Neutrophil (primary cell): ENCODE measurements at regions not wholly inside any gene's neighbourhood (a gene's known extent, or its start where the extent isn't known, plus 50 kb on each side); places are given as distances from the start of the nearest gene placed in this dataset.

Experiments used
- H3K27ac ChIP-seq: fragments of 200-600 bp; sonication (generic); 2 replicates; pipeline ENCODE4 v1.5.1; 2016; ENCODE audit warnings: mild to moderate bottlenecking, moderate library complexity
- H3K27me3 ChIP-seq: fragments of 200-600 bp; sonication (generic); 2 replicates; pipeline ENCODE4 v1.6.0; 2016; ENCODE audit warnings: mild to moderate bottlenecking
- H3K36me3 ChIP-seq: fragments of 200-600 bp; sonication (generic); 2 replicates; pipeline ENCODE4 v1.5.1; 2017
- H3K4me1 ChIP-seq, 2 experiments: fragments of 200-600 bp in 1 of 2; sonication (generic) in 1 of 2; 1 replicate in 1 of 2; 2 replicates in 1 of 2; pipeline versions ENCODE4 v1.5.1 to v1.6.1; 2013 to 2016; ENCODE audit warnings: low read depth in 1 of 2, low read length in 1 of 2, mild to moderate bottlenecking in 1 of 2, moderate library complexity in 1 of 2; ENCODE audit not compliant: control insufficient read depth in 1 of 2, insufficient read depth in 1 of 2
- H3K4me3 ChIP-seq, 2 experiments: fragments of 200-600 bp in 1 of 2; sonication (generic) in 1 of 2; 1 replicate in 1 of 2; 2 replicates in 1 of 2; pipeline ENCODE4 v1.5.1; 2013 to 2016; ENCODE audit warnings: low read depth in 1 of 2, low read length in 1 of 2, mild to moderate bottlenecking in 1 of 2, moderate library complexity in 1 of 2
- H3K9me3 ChIP-seq: fragments of 200-600 bp; sonication (generic); 2 replicates; pipeline ENCODE4 v1.5.1; 2016
- TF ChIP-seq, protein P1 (sequence below): fragments of 200-600 bp; sonication (generic); IDR thresholded peaks from 2 replicates; pipeline ENCODE4 v1.5.1; 2016; ENCODE audit warnings: antibody characterized with exemption

- H3K9me3 ChIP-seq, result no peaks in the 10 kb centered on the region
- TF ChIP-seq, protein P1, sequence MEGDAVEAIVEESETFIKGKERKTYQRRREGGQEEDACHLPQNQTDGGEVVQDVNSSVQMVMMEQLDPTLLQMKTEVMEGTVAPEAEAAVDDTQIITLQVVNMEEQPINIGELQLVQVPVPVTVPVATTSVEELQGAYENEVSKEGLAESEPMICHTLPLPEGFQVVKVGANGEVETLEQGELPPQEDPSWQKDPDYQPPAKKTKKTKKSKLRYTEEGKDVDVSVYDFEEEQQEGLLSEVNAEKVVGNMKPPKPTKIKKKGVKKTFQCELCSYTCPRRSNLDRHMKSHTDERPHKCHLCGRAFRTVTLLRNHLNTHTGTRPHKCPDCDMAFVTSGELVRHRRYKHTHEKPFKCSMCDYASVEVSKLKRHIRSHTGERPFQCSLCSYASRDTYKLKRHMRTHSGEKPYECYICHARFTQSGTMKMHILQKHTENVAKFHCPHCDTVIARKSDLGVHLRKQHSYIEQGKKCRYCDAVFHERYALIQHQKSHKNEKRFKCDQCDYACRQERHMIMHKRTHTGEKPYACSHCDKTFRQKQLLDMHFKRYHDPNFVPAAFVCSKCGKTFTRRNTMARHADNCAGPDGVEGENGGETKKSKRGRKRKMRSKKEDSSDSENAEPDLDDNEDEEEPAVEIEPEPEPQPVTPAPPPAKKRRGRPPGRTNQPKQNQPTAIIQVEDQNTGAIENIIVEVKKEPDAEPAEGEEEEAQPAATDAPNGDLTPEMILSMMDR, result no peak
- no peaks in the 10 kb centered on the region for H3K36me3 ChIP-seq
- no peaks in the 10 kb centered on the region for H3K27me3 ChIP-seq
- no peaks in the 10 kb centered on the region for H3K4me1 ChIP-seq
- H3K27ac ChIP-seq, result no peak overlapping the region
- H3K4me3 ChIP-seq, result no peak overlapping the region
These were observed 265.5 kb upstream of the PARD3B start for GRCh38 chr2:204279819-204280218.

GRCh38 chr2:204280262-204280668 is 265.0 kb upstream of the PARD3B start:
- Histone ChIP-seq H3K27ac (no peak overlapping the region), H3K27me3 (no peaks in the 10 kb centered on the region), H3K4me1 (no peaks in the 10 kb centered on the region), H3K9me3 (no peaks in the 10 kb centered on the region), H3K36me3 (no peaks in the 10 kb centered on the region), H3K4me3 (no peak overlapping the region)
- TF ChIP-seq, protein P1, result no peak

DNA sequence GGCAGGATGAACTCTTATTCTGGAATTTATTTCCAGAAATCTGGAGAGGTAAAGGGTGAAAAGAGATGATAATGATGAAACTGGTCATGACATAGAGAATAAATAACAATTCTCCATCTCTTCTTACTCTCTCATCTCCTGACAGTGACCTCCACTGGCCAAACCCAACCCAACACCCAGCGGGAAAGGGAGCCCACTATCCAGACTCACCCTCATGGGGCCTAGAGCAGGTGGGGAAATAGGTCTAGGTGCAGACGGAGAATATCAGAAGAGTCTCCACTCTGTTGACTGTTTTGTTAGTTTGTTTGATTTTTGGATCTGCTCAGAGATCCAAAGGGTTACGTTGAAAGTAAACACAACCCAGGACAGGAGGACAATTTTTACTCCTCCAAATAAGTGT is 263.2 kb upstream of the PARD3B start:
- Histone ChIP-seq H3K27ac (no peak overlapping the region), H3K4me1 (no peaks in the 10 kb centered on the region), H3K4me3 (no peak overlapping the region), H3K9me3 (no peaks in the 10 kb centered on the region), H3K36me3 (no peaks in the 10 kb centered on the region), H3K27me3 (no peaks in the 10 kb centered on the region)
- TF ChIP-seq, protein P1, result no peak

GRCh38 chr2:204282525-204282924 is 262.8 kb upstream of the PARD3B start:
- Histone ChIP-seq H3K4me3 (no peak overlapping the region), H3K27me3 (no peaks in the 10 kb centered on the region), H3K4me1 (no peaks in the 10 kb centered on the region), H3K9me3 (no peaks in the 10 kb centered on the region), H3K27ac (no peak overlapping the region), H3K36me3 (no peaks in the 10 kb centered on the region)
- TF ChIP-seq, protein P1, result no peak

DNA sequence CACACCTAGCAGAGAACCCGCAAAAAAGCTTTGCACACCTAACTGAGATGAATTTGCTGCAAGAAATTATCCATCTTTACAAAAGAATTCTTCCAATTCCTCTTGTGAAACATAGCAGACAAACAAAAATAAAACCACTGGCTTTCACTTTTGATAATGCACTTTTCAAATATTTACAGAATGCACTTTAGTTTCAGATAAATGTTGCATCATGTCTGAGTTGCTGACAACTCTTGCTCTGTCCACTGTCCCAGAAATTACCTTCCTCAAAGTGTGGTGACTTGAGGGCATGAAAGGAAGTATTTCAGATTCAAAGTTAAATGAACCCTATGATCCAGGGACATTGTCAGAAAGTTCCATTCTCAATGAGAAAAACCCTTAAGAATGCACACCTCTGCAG is 256.2 kb upstream of the PARD3B start:
- no peaks in the 10 kb centered on the region for H3K36me3 ChIP-seq
- no peak overlapping the region for H3K4me3 ChIP-seq
- H3K9me3 ChIP-seq, result no peaks in the 10 kb centered on the region
- peaks cover 0 to 18% of the 10 kb centered on the region in 2 experiments for H3K4me1 ChIP-seq
- H3K27me3 ChIP-seq, result no peaks in the 10 kb centered on the region
- H3K27ac ChIP-seq, result no peak overlapping the region
- TF ChIP-seq, protein P1, result no peak

DNA sequence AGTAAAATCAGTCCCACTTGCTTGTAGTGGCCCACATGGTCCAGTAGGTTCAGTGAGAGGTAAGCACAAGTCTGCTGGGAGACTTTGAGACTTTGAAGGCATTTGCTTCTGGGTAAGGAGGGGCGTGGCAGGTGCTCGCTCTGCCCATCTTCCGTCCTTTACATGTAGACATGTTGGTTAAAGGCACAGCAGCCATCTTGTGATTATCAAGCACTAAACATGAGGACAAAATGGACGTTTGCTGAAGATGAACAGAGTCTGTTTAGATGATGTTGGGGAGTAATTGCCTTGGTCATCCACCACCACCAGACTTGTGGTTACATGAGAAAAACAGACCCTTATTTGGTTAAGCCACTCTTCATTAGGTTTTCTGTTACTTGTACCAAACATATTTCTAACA is 252.8 kb upstream of the PARD3B start:
- no peaks in the 10 kb centered on the region for H3K9me3 ChIP-seq
- H3K4me1 ChIP-seq, result peaks cover 0 to 19% of the 10 kb centered on the region in 2 experiments

More for the DNA sequence above, 252.8 kb upstream of the PARD3B start:
- TF ChIP-seq, protein P1, result no peak
- Histone ChIP-seq H3K36me3 (no peaks in the 10 kb centered on the region), H3K4me3 (no peak overlapping the region), H3K27ac (no peak overlapping the region), H3K27me3 (no peaks in the 10 kb centered on the region)
